Stimulated activated CD8-positive, alpha-beta memory T cell treated with anti-CD3 and anti-CD28 coated beads, Interleukin-7, amount 100 ng/mL, for 24 hours (primary cell): ENCODE measurements at regions not wholly inside any gene's neighbourhood (a gene's known extent, or its start where the extent isn't known, plus 50 kb on each side); places are given as distances from the start of the nearest gene placed in this dataset.
"Not testable (repeated sequence)": the region's sequence is repeated elsewhere in the genome, so short reads cannot be mapped to it uniquely, and the experiment has no call there.

Source experiments
- DNase-seq: peaks from one replicate; pipeline ENCODE4 v3.0.0-alpha.2; 2020; ENCODE audit warnings: low read depth

- DNase-seq: no peak
Observed at GRCh38 chr14:48710133-48710532, 876.0 kb downstream of the RPS29 start.

GRCh38 chr14:48709277-48709785 lies 876.8 kb downstream of the RPS29 start:
- DNase-seq: no peak

GRCh38 chr14:48704639-48705038 lies 881.5 kb downstream of the RPS29 start:
- no peak for DNase-seq

GRCh38 chr14:48703728-48704467 lies 882.3 kb downstream of the RPS29 start:
- no peak for DNase-seq

GRCh38 chr14:48697362-48697761 lies 888.8 kb downstream of the RPS29 start:
- not testable (repeated sequence) for DNase-seq

GRCh38 chr14:48693793-48694192 lies 892.4 kb downstream of the RPS29 start:
- DNase-seq: no peak

GRCh38 chr14:48690349-48690748 lies 895.8 kb downstream of the RPS29 start:
- no peak for DNase-seq

GRCh38 chr14:48686650-48687049 lies 899.5 kb downstream of the RPS29 start:
- DNase-seq: no peak

- no peak for DNase-seq
Observed at GRCh38 chr14:48672506-48672905, 913.7 kb downstream of the RPS29 start.

GRCh38 chr14:48670939-48671338 lies 915.2 kb downstream of the RPS29 start:
- DNase-seq: no peak

- DNase-seq: no peak
Observed at GRCh38 chr14:48665077-48665784, 920.9 kb downstream of the RPS29 start.

- DNase-seq: no peak
Observed at GRCh38 chr14:48643241-48643640, 942.9 kb downstream of the RPS29 start.

GRCh38 chr14:48628870-48629269 lies 953.5 kb upstream of the MDGA2 start:
- no peak for DNase-seq

GRCh38 chr14:48622980-48623379 lies 947.6 kb upstream of the MDGA2 start:
- DNase-seq: no peak

GRCh38 chr14:48618057-48618456 lies 942.7 kb upstream of the MDGA2 start:
- DNase-seq: no peak

GRCh38 chr14:48616931-48617330 lies 941.5 kb upstream of the MDGA2 start:
- DNase-seq: no peak

GRCh38 chr14:48615618-48616017 lies 940.2 kb upstream of the MDGA2 start:
- no peak for DNase-seq

- no peak for DNase-seq
Observed at GRCh38 chr14:48614003-48614402, 938.6 kb upstream of the MDGA2 start.

GRCh38 chr14:48606960-48607359 lies 931.6 kb upstream of the MDGA2 start:
- not testable (repeated sequence) for DNase-seq

GRCh38 chr14:48598458-48598857 lies 923.1 kb upstream of the MDGA2 start:
- DNase-seq: no peak

- no peak for DNase-seq
Observed at GRCh38 chr14:48586099-48586498, 910.7 kb upstream of the MDGA2 start.

- DNase-seq: no peak
Observed at GRCh38 chr14:48584031-48584430, 908.6 kb upstream of the MDGA2 start.

GRCh38 chr14:48582938-48583337 lies 907.5 kb upstream of the MDGA2 start:
- no peak for DNase-seq
